GM21717 (cell line): ENCODE measurements at regions not wholly inside any gene's neighbourhood (a gene's known extent, or its start where the extent isn't known, plus 50 kb on each side); places are given as distances from the start of the nearest gene placed in this dataset.
A peak's percentile ranks its signal among the peaks of the same experiment; 100 is the strongest.
"Not testable (repeated sequence)": the region's sequence is repeated elsewhere in the genome, so short reads cannot be mapped to it uniquely, and the experiment has no call there.

ENCODE experiments used
- ATAC-seq: cut with Tn5 transposase; IDR thresholded peaks from one replicate; pipeline ENCODE4 v1.9.1; 2021; ENCODE audit warnings: mild to moderate bottlenecking, moderate library complexity; ENCODE audit not compliant: unreplicated experiment

GRCh38 chrX:13428053-13428786 is 108.4 kb upstream of the ATXN3L start:
- no peak for ATAC-seq

- no peak for ATAC-seq
Observed at GRCh38 chrX:13427441-13428052, 107.7 kb upstream of the ATXN3L start.

GRCh38 chrX:13420545-13421183 is 100.8 kb upstream of the ATXN3L start:
- no peak for ATAC-seq

GRCh38 chrX:13419918-13420317 is 100.1 kb upstream of the ATXN3L start:
- no peak for ATAC-seq

- peak; percentile 48 for ATAC-seq
Observed at GRCh38 chrX:13419276-13419675, 99.4 kb upstream of the ATXN3L start.

GRCh38 chrX:13418126-13419097 is 98.6 kb upstream of the ATXN3L start:
- no peak for ATAC-seq

GRCh38 chrX:13415509-13415908 is 95.7 kb upstream of the ATXN3L start:
- no peak for ATAC-seq

GRCh38 chrX:13414006-13414647 is 94.3 kb upstream of the ATXN3L start:
- ATAC-seq: no peak

- ATAC-seq: no peak
Observed at GRCh38 chrX:13412208-13412600, 92.4 kb upstream of the ATXN3L start.

- no peak for ATAC-seq
Observed at GRCh38 chrX:13411496-13412207, 91.8 kb upstream of the ATXN3L start.

- ATAC-seq: not testable (repeated sequence)
Observed at GRCh38 chrX:13408599-13408998, 88.7 kb upstream of the ATXN3L start.

- not testable (repeated sequence) for ATAC-seq
Observed at GRCh38 chrX:13404777-13405176, 84.9 kb upstream of the ATXN3L start.

- no peak for ATAC-seq
Observed at GRCh38 chrX:13404364-13404763, 84.5 kb upstream of the ATXN3L start.

GRCh38 chrX:13401724-13402123 is 81.9 kb upstream of the ATXN3L start:
- no peak for ATAC-seq

GRCh38 chrX:13398839-13399238 is 79.0 kb upstream of the ATXN3L start:
- no peak for ATAC-seq

- no peak for ATAC-seq
Observed at GRCh38 chrX:13397878-13398818, 78.3 kb upstream of the ATXN3L start.

- ATAC-seq: no peak
Observed at GRCh38 chrX:13396924-13397323, 77.1 kb upstream of the ATXN3L start.

GRCh38 chrX:13389501-13389900 is 69.6 kb upstream of the ATXN3L start:
- no peak for ATAC-seq
